Right hindlimb (tissue), 1 donor: ENCODE measurements at regions not wholly inside any gene's neighbourhood (a gene's known extent, or its start where the extent isn't known, plus 50 kb on each side); places are given as distances from the start of the nearest gene placed in this dataset.
"Not testable (repeated sequence)": the region's sequence is repeated elsewhere in the genome, so short reads cannot be mapped to it uniquely, and the experiment has no call there.

Experiments used
- DNase-seq: peaks from one replicate; pipeline ENCODE4 v3.0.0-alpha.2; 2018

DNA sequence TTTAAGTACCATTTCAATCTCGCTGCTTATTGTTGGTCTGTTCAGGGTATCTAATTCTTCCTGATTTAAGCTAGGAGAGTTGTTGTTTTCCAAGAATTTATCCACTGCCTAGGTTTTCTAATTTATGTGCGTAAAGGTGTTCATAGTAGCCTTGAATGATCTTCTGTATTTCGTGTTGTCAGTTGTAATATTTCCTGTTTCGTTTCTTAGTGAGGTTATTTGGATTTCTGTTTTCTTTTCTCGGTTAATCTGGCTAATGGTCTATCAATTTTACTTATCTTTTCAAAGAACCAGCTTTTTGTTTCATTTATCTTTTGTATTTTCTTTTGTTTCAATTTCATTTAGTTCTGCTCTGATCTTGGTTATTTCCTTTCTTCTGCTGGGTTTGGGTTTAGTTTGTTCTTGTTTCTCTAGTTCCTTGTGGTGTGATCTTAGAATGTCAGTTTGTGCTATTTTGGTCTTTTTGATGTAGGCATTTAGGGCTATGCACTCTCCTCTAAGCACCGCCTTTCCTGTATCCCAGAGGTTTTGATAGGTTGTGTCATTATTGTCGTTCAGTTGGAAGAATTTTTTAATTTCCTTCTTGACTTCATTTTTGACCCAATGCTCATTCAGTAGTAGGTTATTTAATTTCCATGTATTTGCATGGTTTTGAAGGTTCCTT, 92.5 kb upstream of the CSRP2 start:
- DNase-seq = not testable (repeated sequence)

DNA sequence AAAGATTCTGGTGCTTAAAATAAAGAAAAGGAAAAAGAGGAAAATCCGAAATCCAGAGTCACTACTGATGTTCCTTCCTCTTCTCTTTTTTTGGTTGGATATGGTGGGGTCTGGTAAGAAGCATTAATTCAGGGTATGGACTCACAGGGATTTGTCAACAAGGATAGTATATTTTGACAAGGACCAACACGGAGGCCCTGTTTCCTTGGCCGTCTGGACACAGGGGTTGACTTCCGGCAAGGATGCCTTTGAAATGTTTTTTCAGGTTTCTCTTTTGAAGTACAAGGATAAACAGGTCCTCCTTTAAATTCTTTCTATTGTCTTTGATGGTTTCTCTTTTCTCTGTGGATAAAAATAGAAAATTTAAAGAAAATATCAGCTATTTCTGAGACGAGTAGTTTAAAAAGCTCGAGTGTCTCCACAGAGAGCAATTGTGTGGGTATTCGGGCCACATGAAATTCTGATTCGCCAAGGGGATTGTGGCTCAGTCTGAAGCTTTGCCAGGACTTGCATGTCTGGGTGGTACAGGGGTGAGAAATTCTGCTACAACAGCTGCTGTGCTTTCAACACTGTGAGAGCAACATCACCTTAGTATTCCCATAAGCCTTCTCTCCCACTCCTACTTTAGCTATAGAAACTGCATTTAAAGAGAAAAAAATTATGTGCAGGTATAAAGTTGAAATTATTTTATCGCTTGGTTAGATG, 88.5 kb upstream of the CSRP2 start:
- DNase-seq = peak; percentile 28

DNA sequence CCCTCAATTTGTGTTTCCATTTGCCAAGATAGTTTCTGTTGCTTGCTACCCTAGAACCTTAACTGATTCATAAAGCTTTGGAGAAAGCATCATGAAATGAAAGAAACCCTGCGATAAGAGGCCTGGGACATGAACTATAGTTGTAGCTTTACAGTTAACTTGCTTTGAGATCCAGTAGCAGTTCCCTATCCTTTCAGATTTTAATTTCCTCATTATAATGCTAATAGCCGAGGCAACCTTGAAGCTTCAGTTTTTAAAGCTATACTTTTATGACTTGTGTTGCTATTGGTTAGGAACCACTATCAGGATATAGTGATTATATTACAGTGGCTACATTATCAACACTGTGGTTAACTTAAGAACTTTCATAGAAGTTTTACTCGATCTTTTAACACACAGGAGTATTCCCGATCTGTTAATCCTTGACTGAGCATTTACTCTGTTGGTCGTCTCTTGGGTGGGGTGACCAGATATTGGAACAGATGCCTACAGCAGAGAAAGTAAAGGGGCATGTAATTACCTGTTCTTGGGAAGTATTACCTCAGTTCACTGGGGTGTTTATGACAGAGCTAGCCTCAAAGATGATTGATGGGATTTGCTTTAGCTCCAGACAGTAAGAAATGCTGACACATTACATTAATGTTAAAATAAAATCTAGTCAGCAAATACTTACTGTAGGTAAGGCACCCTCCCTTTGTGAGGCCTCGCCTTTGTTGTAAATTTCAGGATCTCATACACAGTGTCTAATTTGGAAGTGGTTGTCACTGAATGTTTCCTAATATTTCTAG, 86.2 kb upstream of the CSRP2 start:
- DNase-seq = no peak

DNA sequence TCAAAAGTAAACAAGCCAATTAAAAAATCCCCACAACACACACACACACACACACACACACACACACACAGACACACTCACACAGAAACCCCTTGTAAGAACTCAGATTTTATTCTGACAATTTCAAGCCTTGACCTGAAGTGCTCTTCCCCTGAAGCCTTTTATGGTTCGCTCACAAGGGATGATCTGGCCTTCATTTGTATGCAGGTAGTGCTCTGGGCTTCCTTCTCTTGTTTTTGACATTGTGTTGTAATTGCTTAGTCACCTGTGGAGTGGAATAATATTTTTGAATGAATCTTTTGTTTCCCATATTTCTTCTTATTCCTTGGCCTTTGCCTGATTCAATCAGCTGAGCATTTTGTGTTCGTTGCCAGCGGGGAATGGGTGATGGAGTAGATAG, 83.3 kb upstream of the CSRP2 start:
- DNase-seq = no peak

DNA sequence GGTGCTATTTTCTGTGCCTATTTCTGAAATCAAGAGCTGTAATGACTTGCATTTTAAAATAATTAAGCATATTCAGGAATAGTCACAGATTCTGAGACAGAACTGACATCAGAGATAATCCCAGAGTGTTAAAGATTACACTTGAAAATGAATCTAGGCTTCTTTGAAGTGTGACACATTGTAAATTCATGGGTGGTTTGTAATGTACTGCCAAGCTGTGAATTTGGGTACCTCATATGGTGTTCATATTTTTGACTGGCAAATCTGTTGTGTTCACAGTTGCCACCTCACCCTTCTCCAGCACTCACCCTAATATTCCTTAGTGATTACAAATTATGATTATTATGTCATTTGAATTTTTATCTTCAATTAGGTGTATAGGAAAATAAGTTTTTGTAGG, 78.5 kb upstream of the CSRP2 start:
- DNase-seq = no peak

DNA sequence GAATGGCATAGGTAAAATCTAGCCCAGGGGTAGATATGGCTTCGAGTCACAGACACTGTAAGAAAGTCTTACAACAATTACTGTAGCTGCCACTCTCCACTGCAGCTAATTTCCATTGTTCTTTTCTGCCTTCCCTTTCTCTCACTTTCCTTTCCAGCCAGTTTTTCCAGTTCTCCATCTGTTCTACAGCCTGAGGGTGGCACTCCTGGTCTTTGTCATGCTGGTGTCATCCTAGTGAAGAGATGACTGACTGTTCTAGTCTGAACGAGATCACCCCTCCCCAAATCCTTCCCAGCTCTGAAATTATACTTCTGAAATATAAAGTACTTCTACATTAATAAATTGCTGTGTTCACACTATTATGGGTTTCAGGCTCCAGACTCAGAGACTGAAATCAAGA, 74.2 kb upstream of the CSRP2 start:
- DNase-seq = no peak

DNA sequence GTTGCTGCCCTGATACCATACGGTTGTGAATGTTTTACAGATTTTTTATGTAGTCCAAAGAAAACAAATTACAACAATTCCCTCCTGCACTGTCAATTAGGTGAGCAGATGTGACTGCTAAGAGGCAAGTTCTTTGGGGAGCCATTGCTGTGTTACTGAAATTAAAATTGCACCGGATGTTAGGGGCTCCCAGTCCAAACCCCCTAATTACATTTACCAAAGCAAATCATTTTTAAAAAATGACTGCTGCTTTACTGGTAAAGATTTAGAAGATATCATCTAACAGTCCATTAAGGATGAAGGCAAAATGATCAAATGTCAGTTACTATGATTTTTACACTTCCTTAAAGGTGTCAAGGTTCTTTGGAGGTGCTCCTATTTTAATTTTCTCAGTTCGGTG, 70.1 kb upstream of the CSRP2 start:
- no peak for DNase-seq

DNA sequence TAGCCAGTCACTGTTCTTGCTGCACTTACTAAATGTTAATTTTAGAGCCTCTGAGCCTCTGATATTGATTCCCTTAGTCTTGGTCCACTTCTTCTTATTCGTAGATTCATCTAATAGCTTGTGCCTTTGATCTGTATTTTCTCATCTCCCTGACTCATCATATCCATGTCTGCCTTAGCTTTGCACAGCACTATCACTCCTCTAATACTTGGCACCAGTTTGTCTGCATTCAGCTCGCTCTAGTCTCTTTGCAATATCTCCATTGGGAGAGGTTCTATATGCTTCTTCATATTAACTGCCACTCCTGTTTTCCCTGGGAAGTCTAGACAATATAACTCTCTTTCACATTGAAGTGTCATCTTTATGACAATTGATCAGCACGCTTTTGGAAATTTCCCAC, 68.5 kb upstream of the CSRP2 start:
- no peak for DNase-seq

DNA sequence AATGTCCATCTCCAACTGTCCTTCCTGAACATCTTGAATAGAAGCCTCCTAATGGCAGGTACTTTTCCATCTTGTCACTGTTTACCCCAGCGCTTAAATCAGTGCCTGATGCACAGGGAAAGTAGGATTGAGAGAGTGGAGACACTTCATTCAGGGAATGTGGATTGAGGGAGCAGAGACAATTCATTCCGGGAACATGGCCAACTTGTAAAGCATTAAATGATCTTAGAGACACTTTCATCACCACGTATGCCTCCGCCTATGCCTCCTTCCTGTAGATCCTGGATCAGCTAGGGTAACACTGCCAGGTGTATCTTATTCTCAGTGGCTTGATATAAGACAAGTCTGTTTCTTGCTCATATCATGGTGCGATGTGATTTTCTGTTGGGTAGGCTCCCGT, 67.6 kb upstream of the CSRP2 start:
- DNase-seq = no peak

DNA sequence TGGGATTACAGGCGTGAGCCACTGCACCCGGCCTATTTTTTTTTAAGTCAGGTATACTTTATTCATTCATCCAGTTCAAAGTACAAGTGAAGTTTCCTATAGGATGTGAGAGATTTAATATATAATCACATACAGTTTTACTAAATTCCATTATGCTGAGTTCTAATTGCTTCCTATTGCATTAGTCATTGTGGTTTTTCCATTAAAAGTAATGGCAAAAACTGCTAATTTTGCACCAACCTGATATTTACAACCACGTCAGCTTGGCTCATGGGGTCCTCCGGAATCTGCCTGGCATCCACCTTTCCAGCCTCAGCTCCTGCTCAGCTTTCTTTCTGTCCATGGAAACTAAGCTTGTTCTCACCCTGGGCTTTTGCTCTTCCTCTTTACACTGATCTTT, 67.0 kb upstream of the CSRP2 start:
- DNase-seq = no peak

DNA sequence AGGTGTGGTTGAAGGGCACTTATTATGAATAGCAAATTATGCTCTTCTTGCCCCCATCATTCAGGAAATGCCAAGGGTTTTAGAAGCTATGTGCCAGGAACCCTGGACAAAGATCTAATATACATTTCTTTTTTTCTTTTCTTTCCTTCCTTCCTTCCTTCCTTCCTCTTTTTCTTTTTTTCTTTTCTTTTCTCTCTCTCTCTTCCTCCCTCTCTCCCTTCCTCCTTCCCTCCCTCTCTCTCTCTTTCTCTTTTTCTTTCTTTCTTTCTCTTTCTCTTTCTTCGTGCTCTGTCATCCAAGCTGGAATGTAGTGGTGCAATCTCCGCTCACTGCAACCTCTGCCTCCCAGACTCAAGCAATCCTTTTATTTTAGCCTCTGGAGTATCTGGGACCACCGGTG, 66.1 kb upstream of the CSRP2 start:
- no peak for DNase-seq

DNA sequence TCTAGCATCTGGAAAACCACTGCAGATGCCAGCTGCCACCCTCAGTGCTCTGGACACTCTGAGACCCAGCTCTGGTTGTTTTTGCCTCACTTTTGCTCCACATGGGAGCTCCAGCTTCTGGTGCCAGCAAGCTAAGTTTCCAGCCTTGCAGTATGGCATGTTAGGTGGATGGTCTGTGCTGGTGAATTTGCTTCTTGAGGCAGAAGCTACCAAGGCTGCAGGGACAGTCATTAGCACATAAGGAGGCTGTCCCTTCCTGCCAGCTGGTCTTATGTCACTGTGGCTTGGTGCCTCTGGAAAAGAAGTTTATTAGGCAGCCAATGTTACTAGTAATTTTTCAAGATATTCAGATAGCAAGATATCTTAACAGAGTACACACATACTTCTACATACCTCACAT, 64.2 kb upstream of the CSRP2 start:
- no peak for DNase-seq

DNA sequence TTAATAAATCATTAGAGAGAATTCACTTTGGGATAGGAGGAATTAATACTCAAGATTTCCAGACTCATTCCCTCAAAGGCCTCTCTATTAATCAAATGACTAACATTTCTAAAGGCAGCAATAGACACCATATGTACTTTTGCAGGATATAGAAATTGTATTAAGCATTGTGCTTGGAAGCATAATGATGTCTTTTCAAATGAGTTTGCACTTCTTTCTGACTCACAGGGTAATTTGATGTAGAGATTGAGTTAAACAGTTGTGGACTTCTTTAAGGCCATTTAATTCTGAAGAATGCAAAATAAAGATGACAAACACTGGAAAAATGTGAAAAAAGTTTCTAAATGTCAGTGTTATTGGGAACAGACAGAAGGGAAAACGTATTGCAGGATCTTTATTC, 63.4 kb upstream of the CSRP2 start:
- DNase-seq = no peak

DNA sequence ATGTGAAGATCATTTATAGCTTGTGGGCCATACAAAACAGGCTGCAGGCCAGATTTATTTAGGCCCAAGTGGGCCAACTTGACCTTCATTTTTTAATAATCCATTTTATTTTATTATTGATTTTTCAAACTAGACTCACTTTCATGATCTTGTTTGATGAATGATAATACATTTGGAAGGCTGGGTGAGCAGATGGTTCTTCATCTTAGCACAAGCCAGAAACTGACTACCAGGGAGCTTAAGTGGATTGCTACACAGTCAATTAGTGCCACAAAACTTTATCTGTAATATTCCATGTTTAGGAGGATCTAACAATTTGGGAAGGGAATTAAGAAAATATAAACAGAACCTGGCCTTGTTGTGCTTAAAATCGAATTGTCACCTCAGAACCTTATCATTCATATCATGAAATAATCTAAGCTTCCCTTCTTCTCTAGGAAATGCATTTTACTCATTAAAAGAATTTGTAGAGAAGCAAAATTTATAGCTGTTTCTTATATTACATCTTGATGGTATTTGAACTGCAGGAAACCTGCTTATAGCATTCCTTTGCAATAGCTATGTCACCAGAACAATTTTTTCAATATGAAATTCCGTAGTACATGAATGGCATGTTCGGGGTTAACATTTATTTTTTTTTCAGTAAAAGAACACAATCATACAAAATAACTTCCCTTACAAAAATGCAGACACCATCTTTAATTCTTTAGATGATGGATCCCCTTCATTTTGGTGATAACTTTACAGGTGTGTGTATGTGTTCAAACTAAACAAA, 62.0 kb upstream of the CSRP2 start:
- no peak for DNase-seq

DNA sequence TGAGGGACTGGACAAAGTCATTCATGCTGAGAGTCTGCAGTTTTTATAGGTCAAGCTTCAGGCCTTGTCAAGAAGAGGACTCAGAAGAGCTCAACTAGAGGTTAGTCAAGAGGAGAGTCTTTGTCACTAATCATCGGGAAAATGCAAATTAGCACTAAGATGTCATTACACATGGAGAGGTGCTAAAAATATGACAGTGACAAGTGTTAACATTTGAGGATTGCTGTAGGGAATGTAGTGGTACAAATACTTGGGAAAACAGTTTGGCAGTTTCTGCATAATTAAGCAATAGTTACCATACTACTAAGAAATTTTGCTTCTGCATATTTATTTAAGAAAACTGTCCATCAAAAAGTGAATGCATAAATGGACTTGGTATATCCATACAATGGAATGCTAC, 60.9 kb upstream of the CSRP2 start:
- no peak for DNase-seq

DNA sequence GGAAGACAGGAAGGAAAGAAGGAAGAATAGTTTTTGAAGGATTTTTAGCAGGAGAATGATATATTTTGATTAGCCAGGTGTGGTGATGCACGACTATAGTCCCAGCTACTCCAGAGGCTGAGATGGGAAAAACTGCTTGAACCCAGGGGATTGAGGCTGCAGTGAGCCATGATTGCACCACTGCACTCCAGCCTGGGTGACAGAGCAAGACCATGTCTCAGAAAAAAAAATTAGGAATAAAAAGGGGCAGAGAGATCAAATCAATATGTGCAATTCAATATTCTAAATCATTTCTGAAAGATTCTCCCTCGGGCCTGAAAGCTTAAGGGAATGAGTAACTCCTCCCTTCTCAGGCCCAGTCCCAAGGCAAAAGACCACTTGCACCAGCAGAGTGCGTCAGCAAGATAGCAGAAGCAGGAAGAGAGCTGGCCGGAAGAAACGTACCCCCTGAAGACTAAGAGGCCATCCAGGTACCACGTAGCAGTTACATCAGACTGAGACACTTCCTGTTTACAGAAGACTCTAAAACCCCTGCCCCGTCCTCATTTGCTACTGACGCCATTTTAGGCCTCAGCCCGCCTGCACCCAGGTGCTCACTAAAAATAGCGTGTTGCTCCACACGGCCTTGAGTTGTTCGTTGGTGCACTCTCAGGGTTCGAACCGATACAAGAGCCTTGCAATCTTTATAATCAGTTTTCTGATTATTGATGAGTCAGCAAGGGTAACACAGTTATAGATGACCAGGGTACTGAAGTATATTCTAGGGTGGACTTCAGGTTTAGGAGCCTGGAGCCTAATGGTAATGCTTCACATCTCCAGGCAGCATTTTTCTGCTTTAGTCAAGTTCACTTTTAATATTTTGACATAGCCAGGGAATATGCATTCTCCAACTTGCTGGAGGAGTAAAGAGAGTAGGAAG, 57.7 kb upstream of the CSRP2 start:
- DNase-seq = no peak

DNA sequence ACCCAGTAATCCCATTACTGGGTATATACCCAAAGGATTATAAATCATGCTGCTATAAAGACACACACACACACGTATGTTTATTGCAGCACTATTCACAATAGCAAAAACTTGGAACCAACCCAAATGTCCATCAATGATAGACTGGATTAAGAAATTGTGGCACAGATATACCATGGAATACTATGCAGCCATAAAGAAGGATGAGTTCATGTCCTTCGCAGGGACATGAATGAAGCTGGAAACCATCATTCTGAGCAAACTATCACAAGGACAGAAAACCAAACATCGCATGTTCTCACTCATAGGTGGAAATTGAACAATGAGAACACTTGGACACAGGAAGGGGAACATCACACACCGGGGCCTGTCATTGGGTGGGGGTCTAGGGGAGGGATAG, 54.6 kb upstream of the CSRP2 start:
- not testable (repeated sequence) for DNase-seq

DNA sequence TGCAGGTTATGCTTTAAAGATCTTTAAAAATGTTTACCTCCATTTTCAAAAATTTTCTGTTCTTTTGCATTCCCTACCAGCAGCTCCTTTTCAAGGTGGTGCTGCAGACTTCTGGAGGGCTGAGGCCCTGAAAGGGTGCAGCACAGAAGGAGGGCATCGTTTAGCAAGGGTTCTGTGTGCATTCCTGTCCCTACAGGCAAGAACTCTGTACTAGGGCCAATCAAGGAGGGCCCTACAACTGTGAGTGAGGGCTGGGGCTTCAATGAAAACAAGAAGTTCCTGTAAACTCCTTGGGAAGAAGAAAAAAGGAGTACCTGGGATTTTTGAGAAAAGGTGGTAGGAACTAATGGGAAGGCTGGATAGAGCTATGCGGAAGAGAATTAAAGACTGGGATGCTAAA, 50.7 kb upstream of the CSRP2 start:
- DNase-seq = no peak
